ENCODE measurements at regions not wholly inside any gene's neighbourhood (a gene's known extent, or its start where the extent isn't known, plus 50 kb on each side); places are given as distances from the start of the nearest gene placed in this dataset.

DNA sequence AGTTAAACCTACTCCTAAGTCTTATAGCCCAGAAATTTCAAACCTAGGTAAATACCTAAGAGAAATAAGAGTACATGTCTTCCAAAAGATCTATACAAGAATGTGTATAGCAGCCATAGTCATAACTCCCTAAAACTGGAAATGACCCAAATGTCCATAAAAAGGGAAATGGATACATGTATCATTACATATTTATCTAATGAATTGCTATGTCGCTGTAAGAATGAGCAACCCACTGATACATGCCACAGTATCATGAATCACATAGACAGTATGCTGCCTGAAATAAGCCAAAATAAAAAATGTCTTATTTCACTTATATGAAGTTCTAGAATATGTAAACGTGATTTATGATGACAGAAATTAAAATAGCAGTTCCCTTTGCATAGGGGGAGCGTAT is 679.5 kb downstream of the MAFB start:
- Mint-ChIP-seq H3K27me3 (ENCODE audit: insufficient read depth, low read depth, poor library complexity) (peaks cover 3% of the 10 kb centered on the region), H3K36me3 (ENCODE audit: low read depth) (no peaks in the 10 kb centered on the region), H3K4me3 (no peak overlapping the region), H3K27ac (no peak overlapping the region), H3K9me3 (no peaks in the 10 kb centered on the region; the same call in 2 of the 3 replicates), H3K4me1 (no peaks in the 10 kb centered on the region; the same call in 1 of the 3 replicates)
- ATAC-seq, result no peak
- Histone ChIP-seq H3K36me3 (ENCODE audit: insufficient read depth) (no peaks in the 10 kb centered on the region), H3K4me2 (no peak overlapping the region), H3K27ac (ENCODE audit: low read depth) (no peak overlapping the region), H3F3A (replicated peaks; ENCODE audit: low read depth) (no peaks in the 10 kb centered on the region), H3K9me2 (ENCODE audit: insufficient read depth) (no peaks in the 10 kb centered on the region), H4K20me1 (replicated peaks; ENCODE audit: insufficient read depth) (no peaks in the 10 kb centered on the region), H3K79me2 (replicated peaks; ENCODE audit: insufficient read depth) (no peaks in the 10 kb centered on the region), H3K27me3 (ENCODE audit: insufficient read depth) (no peaks in the 10 kb centered on the region), H3K4me3 (no peak overlapping the region), H3K4me1 (ENCODE audit: insufficient read depth) (no peaks in the 10 kb centered on the region), H2AFZ (no peak overlapping the region)
- TF ChIP-seq JUNB (IDR thresholded peaks at IDR 0.05; ENCODE audit: unreplicated experiment) (no peak), EZH2phosphoT487 (IDR thresholded peaks at IDR 0.05; ENCODE audit: unreplicated experiment) (no peak), EZH2 (IDR thresholded peaks at IDR 0.05; ENCODE audit: low read depth, unreplicated experiment) (no peak), CREB1 (CRISPR knock-in tag; IDR thresholded peaks at IDR 0.05; ENCODE audit: low read depth) (no peak), POLR2AphosphoS5 (IDR thresholded peaks at IDR 0.05; ENCODE audit: low read depth) (no peak), ZNF331 (CRISPR knock-in tag; IDR thresholded peaks at IDR 0.05; ENCODE audit: low read depth) (no peak), STAT1 (IDR thresholded peaks at IDR 0.05; ENCODE audit: unreplicated experiment) (no peak), NANOG (IDR thresholded peaks at IDR 0.05; ENCODE audit: borderline replicate concordance) (no peak), ZNF114 (CRISPR knock-in tag; IDR thresholded peaks at IDR 0.05) (no peak)
- TF ChIP-seq, protein P1, sequence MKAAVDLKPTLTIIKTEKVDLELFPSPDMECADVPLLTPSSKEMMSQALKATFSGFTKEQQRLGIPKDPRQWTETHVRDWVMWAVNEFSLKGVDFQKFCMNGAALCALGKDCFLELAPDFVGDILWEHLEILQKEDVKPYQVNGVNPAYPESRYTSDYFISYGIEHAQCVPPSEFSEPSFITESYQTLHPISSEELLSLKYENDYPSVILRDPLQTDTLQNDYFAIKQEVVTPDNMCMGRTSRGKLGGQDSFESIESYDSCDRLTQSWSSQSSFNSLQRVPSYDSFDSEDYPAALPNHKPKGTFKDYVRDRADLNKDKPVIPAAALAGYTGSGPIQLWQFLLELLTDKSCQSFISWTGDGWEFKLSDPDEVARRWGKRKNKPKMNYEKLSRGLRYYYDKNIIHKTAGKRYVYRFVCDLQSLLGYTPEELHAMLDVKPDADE (IDR thresholded peaks at IDR 0.05), result no peak
- TF ChIP-seq, protein P2, sequence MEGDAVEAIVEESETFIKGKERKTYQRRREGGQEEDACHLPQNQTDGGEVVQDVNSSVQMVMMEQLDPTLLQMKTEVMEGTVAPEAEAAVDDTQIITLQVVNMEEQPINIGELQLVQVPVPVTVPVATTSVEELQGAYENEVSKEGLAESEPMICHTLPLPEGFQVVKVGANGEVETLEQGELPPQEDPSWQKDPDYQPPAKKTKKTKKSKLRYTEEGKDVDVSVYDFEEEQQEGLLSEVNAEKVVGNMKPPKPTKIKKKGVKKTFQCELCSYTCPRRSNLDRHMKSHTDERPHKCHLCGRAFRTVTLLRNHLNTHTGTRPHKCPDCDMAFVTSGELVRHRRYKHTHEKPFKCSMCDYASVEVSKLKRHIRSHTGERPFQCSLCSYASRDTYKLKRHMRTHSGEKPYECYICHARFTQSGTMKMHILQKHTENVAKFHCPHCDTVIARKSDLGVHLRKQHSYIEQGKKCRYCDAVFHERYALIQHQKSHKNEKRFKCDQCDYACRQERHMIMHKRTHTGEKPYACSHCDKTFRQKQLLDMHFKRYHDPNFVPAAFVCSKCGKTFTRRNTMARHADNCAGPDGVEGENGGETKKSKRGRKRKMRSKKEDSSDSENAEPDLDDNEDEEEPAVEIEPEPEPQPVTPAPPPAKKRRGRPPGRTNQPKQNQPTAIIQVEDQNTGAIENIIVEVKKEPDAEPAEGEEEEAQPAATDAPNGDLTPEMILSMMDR (conservative IDR thresholded peaks at IDR 0.05; ENCODE audit: low read depth in 2 of 2), result no peak
- TF ChIP-seq, protein P3, sequence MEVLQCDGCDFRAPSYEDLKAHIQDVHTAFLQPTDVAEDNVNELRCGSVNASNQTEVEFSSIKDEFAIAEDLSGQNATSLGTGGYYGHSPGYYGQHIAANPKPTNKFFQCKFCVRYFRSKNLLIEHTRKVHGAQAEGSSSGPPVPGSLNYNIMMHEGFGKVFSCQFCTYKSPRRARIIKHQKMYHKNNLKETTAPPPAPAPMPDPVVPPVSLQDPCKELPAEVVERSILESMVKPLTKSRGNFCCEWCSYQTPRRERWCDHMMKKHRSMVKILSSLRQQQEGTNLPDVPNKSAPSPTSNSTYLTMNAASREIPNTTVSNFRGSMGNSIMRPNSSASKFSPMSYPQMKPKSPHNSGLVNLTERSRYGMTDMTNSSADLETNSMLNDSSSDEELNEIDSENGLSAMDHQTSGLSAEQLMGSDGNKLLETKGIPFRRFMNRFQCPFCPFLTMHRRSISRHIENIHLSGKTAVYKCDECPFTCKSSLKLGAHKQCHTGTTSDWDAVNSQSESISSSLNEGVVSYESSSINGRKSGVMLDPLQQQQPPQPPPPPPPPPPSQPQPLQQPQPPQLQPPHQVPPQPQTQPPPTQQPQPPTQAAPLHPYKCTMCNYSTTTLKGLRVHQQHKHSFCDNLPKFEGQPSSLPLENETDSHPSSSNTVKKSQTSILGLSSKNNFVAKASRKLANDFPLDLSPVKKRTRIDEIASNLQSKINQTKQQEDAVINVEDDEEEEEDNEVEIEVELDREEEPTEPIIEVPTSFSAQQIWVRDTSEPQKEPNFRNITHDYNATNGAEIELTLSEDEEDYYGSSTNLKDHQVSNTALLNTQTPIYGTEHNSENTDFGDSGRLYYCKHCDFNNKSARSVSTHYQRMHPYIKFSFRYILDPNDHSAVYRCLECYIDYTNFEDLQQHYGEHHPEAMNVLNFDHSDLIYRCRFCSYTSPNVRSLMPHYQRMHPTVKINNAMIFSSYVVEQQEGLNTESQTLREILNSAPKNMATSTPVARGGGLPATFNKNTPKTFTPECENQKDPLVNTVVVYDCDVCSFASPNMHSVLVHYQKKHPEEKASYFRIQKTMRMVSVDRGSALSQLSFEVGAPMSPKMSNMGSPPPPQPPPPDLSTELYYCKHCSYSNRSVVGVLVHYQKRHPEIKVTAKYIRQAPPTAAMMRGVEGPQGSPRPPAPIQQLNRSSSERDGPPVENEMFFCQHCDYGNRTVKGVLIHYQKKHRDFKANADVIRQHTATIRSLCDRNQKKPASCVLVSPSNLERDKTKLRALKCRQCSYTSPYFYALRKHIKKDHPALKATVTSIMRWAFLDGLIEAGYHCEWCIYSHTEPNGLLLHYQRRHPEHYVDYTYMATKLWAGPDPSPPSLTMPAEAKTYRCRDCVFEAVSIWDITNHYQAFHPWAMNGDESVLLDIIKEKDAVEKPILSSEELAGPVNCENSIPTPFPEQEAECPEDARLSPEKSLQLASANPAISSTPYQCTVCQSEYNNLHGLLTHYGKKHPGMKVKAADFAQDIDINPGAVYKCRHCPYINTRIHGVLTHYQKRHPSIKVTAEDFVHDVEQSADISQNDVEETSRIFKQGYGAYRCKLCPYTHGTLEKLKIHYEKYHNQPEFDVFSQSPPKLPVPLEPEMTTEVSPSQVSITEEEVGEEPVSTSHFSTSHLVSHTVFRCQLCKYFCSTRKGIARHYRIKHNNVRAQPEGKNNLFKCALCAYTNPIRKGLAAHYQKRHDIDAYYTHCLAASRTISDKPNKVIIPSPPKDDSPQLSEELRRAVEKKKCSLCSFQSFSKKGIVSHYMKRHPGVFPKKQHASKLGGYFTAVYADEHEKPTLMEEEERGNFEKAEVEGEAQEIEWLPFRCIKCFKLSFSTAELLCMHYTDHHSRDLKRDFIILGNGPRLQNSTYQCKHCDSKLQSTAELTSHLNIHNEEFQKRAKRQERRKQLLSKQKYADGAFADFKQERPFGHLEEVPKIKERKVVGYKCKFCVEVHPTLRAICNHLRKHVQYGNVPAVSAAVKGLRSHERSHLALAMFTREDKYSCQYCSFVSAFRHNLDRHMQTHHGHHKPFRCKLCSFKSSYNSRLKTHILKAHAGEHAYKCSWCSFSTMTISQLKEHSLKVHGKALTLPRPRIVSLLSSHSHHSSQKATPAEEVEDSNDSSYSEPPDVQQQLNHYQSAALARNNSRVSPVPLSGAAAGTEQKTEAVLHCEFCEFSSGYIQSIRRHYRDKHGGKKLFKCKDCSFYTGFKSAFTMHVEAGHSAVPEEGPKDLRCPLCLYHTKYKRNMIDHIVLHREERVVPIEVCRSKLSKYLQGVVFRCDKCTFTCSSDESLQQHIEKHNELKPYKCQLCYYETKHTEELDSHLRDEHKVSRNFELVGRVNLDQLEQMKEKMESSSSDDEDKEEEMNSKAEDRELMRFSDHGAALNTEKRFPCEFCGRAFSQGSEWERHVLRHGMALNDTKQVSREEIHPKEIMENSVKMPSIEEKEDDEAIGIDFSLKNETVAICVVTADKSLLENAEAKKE (CRISPR knock-in tag; IDR thresholded peaks at IDR 0.05), result no peak
- TF ChIP-seq, protein P4, sequence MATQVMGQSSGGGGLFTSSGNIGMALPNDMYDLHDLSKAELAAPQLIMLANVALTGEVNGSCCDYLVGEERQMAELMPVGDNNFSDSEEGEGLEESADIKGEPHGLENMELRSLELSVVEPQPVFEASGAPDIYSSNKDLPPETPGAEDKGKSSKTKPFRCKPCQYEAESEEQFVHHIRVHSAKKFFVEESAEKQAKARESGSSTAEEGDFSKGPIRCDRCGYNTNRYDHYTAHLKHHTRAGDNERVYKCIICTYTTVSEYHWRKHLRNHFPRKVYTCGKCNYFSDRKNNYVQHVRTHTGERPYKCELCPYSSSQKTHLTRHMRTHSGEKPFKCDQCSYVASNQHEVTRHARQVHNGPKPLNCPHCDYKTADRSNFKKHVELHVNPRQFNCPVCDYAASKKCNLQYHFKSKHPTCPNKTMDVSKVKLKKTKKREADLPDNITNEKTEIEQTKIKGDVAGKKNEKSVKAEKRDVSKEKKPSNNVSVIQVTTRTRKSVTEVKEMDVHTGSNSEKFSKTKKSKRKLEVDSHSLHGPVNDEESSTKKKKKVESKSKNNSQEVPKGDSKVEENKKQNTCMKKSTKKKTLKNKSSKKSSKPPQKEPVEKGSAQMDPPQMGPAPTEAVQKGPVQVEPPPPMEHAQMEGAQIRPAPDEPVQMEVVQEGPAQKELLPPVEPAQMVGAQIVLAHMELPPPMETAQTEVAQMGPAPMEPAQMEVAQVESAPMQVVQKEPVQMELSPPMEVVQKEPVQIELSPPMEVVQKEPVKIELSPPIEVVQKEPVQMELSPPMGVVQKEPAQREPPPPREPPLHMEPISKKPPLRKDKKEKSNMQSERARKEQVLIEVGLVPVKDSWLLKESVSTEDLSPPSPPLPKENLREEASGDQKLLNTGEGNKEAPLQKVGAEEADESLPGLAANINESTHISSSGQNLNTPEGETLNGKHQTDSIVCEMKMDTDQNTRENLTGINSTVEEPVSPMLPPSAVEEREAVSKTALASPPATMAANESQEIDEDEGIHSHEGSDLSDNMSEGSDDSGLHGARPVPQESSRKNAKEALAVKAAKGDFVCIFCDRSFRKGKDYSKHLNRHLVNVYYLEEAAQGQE (IDR thresholded peaks at IDR 0.05; ENCODE audit: unreplicated experiment), result no peak
- DNase-seq (ENCODE audit: low spot score), result no peak
